ENCODE measurements at regions not wholly inside any gene's neighbourhood (a gene's known extent, or its start where the extent isn't known, plus 50 kb on each side); places are given as distances from the start of the nearest gene placed in this dataset.
"Not testable (repeated sequence)": the region's sequence is repeated elsewhere in the genome, so short reads cannot be mapped to it uniquely, and the experiment has no call there.

DNA sequence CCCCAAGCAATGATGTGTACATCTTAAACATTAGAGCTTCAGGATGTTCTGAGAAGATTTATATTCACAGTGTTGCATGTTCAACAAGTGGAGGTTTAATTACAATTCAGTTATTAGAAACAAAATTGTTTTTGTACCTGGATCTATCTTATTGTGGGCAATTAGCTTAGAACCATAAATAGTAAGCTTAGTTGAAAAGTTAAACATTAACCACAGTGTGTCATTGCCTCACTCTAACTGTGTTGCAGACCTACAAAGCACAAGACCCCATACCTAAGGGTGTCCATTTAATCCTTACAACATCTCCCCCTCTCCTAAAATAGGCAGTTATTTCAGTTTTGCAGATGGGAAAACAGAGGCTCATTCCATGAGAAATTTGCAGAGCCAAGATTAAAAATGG lies 632.0 kb upstream of the SOX9 start:
- no peaks in the 10 kb centered on the region for H3K27me3 Mint-ChIP-seq (ENCODE audit: low read depth)
- intact Hi-C loops (cut with micrococcal nuclease): no loop called here
- no peaks in the 10 kb centered on the region for H3K36me3 Mint-ChIP-seq (ENCODE audit: low read depth)
- no peak overlapping the region for H3K4me3 Mint-ChIP-seq
- no peak overlapping the region for H3K27ac Mint-ChIP-seq
- H3K4me1 Mint-ChIP-seq (ENCODE audit: low read depth): no peaks in the 10 kb centered on the region
- peaks cover 2% of the 10 kb centered on the region for H3K9me3 Mint-ChIP-seq
- CTCF ChIA-PET: no interaction called here
- DNase-seq: no peak

DNA sequence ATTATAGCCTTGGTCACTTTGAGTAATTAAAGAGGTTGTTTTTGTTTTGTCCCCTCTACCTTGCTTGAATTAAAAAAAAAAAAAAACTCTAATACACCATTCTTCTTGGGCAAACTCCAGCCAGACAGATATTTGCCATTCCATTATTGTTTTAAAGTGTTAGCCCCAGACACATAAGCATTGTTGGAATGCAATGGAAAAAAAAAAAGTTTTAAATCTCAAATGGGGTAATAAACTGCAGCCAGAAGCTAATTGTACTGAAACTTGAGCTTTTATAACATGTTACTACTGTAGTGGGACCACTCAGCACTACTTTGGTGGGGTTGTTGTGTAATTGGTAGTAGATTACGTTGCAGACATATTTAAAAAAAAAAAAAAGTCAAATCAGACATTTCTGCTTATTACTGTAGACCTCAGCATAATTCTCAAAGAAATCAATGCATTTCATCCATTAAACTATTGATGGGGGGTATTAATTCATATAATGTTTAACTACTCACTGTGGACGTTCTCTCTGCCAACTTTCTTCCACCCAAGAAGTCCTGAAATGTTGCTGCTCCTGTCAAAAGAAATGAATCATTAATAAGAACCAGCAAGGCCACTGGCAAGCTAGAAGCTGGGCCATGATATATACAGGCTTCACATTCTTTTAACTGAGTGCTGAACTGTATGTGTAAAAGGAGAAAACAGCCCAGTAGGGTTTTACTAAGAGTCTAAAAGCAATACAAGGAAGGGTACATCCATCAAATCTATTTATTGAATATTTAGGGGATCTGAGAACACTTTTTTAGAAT lies 626.6 kb upstream of the SOX9 start:
- CTCF ChIA-PET: interaction anchor here (0.5 kb wide), 1 partner anchor 856 kb away, joined by 3 read pairs; no protein-coding TSS in a partner anchor
- no peaks in the 10 kb centered on the region for H3K27me3 Mint-ChIP-seq (ENCODE audit: low read depth)
- intact Hi-C loops (cut with micrococcal nuclease): no loop called here
- peaks cover 2% of the 10 kb centered on the region for H3K9me3 Mint-ChIP-seq
- H3K36me3 Mint-ChIP-seq (ENCODE audit: low read depth): no peaks in the 10 kb centered on the region
- H3K4me3 Mint-ChIP-seq: no peak overlapping the region
- no peak overlapping the region for H3K27ac Mint-ChIP-seq
- no peaks in the 10 kb centered on the region for H3K4me1 Mint-ChIP-seq (ENCODE audit: low read depth)
- DNase-seq: no peak

DNA sequence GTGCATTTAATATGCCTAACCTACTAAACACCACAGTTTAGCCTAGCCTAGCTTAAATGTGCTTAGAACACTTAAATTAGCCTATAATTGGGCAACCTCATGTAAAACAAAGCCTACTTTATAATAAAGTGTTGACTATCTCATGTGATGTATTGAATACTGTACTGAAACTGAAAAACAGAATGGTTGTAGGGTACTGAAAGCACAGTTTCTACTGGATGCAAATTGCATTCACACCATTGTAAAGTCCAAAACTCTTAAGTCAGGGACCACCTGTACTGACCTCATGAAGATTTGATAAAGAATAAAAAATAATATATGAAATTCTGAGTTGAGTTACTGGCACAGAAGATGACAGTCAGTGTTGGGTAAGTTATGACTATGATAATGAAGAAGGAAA lies 625.4 kb upstream of the SOX9 start:
- Mint-ChIP-seq H3K36me3 (ENCODE audit: low read depth) (no peaks in the 10 kb centered on the region), H3K9me3 (peaks cover 5% of the 10 kb centered on the region), H3K27ac (no peak overlapping the region), H3K4me1 (ENCODE audit: low read depth) (no peaks in the 10 kb centered on the region), H3K4me3 (no peak overlapping the region), H3K27me3 (ENCODE audit: low read depth) (no peaks in the 10 kb centered on the region)
- intact Hi-C loops (cut with micrococcal nuclease): no loop called here
- CTCF ChIA-PET: no interaction called here
- DNase-seq: no peak

DNA sequence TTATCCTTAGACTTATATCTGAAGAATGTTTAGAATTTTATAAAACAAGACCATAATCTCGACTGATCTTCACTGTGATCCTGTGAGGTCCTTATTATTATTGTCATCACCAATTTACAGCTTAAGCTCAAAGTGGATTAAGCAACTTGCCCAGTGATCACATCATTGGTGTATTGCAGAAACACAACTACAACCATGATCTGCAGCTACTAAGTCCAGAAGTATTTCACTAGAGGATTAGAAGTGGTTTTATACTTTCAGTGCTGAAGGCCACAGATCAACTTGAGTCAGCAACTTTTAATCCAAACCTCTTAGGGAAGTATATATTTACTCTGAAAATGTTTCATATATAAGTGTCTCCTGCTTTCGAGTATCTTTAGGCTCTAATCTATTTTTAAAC lies 624.3 kb upstream of the SOX9 start:
- Mint-ChIP-seq H3K9me3 (peaks cover 5% of the 10 kb centered on the region), H3K27ac (no peak overlapping the region), H3K4me1 (ENCODE audit: low read depth) (no peaks in the 10 kb centered on the region), H3K4me3 (no peak overlapping the region), H3K27me3 (ENCODE audit: low read depth) (no peaks in the 10 kb centered on the region), H3K36me3 (ENCODE audit: low read depth) (no peaks in the 10 kb centered on the region)
- CTCF ChIA-PET: no interaction called here
- no peak for DNase-seq
- intact Hi-C loops (cut with micrococcal nuclease): no loop called here

DNA sequence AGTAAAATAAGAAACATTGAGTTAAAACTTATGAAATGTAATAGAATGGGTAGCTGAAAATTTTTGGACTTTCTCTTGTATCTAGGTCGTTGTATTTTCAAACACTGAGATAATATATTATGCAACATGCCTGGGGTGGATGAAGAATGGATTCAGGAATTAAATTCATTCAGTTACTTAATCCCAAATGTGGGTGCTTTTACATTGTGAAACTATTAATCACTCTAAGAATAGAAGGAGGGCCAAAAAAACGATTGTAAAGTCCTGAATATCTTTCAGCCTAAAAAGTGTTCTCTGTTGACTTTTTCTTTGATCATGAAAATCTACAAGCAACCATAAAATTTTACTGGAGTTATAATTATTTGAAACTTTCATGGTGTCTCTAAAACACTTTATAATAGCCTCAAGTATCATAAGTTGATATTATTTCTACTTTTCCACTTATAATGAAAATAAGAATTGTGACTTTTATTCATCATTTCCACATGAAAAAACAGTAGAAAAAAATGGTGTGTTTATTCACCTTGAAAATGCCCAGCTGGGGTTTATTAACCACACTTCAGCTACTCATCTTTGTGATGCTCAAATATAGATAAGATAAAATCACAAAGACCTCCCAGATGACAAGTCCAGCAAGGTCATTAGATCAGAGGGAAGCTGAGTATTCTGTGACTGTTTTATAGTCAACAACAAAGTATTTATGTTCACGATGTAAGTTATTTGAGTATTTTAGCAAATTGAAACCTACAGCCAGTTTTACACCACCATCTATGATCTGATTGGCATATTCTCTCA lies 619.9 kb upstream of the SOX9 start:
- Mint-ChIP-seq H3K27ac (no peak overlapping the region), H3K4me3 (no peak overlapping the region), H3K9me3 (peaks cover 3% of the 10 kb centered on the region), H3K4me1 (ENCODE audit: low read depth) (no peaks in the 10 kb centered on the region), H3K36me3 (ENCODE audit: low read depth) (no peaks in the 10 kb centered on the region), H3K27me3 (ENCODE audit: low read depth) (no peaks in the 10 kb centered on the region)
- no peak for DNase-seq
- CTCF ChIA-PET: no interaction called here
- intact Hi-C loops (cut with micrococcal nuclease): no loop called here

DNA sequence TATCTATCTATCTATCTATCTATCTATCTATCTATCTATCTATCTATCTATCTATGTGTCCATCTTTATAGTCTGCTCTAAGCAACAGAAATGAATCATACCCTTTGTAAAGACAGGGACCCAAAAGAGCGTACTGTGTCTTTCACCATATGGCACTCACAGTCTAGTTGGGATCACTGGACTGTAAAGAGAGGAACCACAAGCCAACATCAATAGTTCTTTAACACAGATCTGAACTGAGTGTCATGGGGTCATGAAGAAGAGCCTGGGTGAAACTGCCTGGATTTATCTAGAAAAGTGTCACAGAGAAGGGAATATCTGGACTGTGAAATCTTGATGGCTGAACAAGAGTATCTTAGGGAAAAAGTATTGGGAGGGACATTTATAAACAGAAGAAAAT lies 619.1 kb upstream of the SOX9 start:
- H3K4me3 Mint-ChIP-seq: no peak overlapping the region
- no peaks in the 10 kb centered on the region for H3K27me3 Mint-ChIP-seq (ENCODE audit: low read depth)
- no peak overlapping the region for H3K27ac Mint-ChIP-seq
- no peak for DNase-seq
- no peaks in the 10 kb centered on the region for H3K36me3 Mint-ChIP-seq (ENCODE audit: low read depth)
- H3K9me3 Mint-ChIP-seq: peaks cover 3% of the 10 kb centered on the region
- H3K4me1 Mint-ChIP-seq (ENCODE audit: low read depth): no peaks in the 10 kb centered on the region
- intact Hi-C loops (cut with micrococcal nuclease): no loop called here
- CTCF ChIA-PET: no interaction called here

DNA sequence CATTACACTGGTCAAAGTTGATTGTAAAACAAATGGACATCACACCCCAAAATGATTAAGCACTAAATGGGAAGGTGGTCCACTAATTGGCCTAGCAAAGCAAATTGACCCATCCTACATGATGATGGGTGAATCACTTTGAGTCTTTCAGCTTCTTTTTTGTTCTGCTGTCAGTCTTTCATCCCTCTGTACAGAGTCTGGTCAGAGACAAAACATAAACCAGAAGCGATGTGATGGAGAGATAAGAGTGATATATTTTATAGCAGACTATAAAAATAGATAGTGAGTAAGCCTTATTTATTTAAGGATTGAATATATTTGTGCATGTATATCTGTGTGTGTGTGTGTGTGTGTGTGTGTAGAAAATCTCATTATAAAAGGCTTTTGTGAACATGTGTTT lies 618.4 kb upstream of the SOX9 start:
- Mint-ChIP-seq H3K36me3 (ENCODE audit: low read depth) (no peaks in the 10 kb centered on the region), H3K9me3 (peaks cover 3% of the 10 kb centered on the region), H3K4me3 (no peak overlapping the region), H3K27ac (no peak overlapping the region), H3K4me1 (ENCODE audit: low read depth) (no peaks in the 10 kb centered on the region), H3K27me3 (ENCODE audit: low read depth) (no peaks in the 10 kb centered on the region)
- CTCF ChIA-PET: no interaction called here
- no peak for DNase-seq
- intact Hi-C loops (cut with micrococcal nuclease): no loop called here

DNA sequence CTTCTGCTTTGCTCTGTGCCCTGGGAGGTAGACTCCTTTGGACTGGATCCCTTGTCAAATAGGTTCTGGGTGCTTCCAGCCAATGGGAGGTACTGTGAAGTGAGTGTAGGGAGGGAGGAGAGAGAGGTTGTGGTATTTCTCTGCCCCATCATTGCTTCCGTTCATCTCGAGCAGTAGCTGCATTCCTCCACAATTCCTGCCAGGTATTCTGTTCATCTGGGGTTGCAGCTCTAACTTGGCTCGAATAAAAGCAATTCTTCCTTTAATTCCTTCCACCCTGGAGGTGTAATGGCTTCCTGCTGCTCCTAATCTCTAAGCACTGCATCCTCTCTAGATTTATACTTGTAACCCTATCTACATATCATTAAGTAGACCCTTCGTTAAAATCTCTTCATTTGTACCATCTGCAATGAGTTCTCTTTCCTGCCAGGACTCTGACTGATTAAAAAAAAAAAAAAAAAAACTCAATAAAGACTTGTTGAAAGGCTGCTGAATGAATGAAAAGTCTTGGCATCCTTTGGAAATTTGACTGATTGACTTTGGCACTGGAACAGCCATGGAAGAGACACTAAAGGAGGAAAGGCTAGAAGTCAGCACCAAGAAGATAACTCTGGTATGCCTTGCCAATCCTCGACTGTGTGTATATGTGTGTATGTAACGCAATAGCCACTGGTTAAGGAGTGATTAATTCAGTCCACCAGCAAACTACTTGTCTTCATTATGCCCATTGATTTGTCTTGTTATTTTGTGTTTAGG lies 616.9 kb upstream of the SOX9 start:
- H3K4me1 Mint-ChIP-seq (ENCODE audit: low read depth): no peaks in the 10 kb centered on the region
- intact Hi-C loops (cut with micrococcal nuclease): no loop called here
- no peak for DNase-seq
- H3K36me3 Mint-ChIP-seq (ENCODE audit: low read depth): no peaks in the 10 kb centered on the region
- CTCF ChIA-PET: no interaction called here
- peaks cover 3% of the 10 kb centered on the region for H3K9me3 Mint-ChIP-seq
- H3K4me3 Mint-ChIP-seq: no peak overlapping the region
- no peaks in the 10 kb centered on the region for H3K27me3 Mint-ChIP-seq (ENCODE audit: low read depth)
- no peak overlapping the region for H3K27ac Mint-ChIP-seq

DNA sequence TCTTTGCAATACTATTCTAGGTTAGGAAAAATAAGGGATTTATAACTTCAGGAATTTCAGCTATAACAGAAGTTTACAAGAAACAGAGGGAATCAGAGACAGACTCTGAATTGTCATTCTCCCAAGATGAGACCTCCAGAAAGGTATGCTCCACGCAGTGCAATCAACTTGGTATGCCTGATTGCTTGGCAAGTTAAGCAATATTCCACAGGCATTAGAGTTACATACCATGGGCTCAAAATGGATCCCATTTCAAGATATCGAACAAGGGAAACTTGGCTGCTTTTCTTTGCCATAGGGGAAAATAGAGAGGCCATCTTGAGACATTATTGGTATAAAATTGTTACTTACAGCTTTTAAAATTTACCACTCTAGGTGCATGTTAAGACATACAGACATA lies 615.6 kb upstream of the SOX9 start:
- Mint-ChIP-seq H3K4me1 (ENCODE audit: low read depth) (no peaks in the 10 kb centered on the region), H3K9me3 (no peaks in the 10 kb centered on the region), H3K27me3 (ENCODE audit: low read depth) (no peaks in the 10 kb centered on the region), H3K4me3 (no peak overlapping the region), H3K36me3 (ENCODE audit: low read depth) (no peaks in the 10 kb centered on the region), H3K27ac (no peak overlapping the region)
- DNase-seq: no peak
- intact Hi-C loops (cut with micrococcal nuclease): no loop called here
- CTCF ChIA-PET: interaction anchor here (0.7 kb wide), 1 partner anchor 1323 kb away, joined by 3 read pairs; no protein-coding TSS in a partner anchor

DNA sequence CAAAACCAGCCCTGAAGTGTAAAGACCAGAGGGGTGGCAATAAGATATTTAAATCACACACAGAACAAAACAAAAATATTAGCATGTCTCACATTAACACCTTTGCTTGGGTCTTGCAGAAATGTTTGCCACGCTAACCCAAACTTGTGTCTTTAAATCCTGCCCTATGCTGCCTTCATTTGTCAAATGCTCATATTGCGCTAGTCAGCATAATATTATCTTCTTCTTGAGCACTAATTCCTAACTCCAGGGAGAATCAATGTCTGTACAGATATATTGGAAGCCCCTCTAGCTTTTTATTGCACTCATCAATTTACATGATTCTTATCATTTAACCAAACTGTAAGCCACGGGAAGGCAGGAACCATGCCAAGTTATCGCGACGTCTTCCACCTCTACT lies 614.8 kb upstream of the SOX9 start:
- Mint-ChIP-seq H3K27me3 (ENCODE audit: low read depth) (no peaks in the 10 kb centered on the region), H3K9me3 (no peaks in the 10 kb centered on the region), H3K27ac (no peak overlapping the region), H3K36me3 (ENCODE audit: low read depth) (no peaks in the 10 kb centered on the region), H3K4me3 (no peak overlapping the region), H3K4me1 (ENCODE audit: low read depth) (no peaks in the 10 kb centered on the region)
- CTCF ChIA-PET: no interaction called here
- DNase-seq: no peak
- intact Hi-C loops (cut with micrococcal nuclease): no loop called here

DNA sequence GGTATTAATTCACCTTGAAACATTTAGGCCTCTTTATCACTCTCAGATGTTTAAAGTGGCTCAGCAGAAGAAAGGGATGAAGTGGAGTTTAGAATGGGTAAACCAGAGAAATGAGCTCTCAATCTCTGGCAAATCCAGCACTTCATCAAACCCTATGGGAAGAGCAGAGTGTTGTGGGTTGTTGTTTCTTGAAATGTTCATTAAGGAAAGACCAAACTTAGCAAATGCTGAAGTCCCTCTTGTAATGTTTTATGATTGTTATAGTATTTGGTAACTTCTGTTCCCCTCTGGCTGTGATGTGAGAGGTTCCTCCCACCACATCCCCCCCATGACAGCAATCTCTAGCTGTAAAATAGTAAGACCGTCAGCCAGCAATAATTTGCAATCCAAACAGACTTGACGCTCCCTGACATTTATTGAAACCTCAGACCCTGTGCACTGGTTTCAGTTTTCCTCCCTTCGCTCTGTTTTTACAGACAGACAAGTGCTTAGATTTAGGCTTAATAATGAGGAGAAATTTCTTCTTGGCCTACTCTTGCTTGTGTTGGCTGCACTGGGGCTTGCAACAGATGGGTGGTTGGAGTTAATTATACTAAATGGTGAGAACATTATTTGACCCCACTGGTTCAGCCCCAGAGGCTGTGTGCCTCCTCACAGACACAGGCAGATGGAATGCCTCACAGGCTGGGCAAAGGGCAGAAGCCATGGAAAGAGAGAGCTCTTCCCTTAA lies 609.4 kb upstream of the SOX9 start:
- no peak overlapping the region for H3K4me3 Mint-ChIP-seq
- H3K9me3 Mint-ChIP-seq: peaks cover 2% of the 10 kb centered on the region
- no peak for DNase-seq
- H3K4me1 Mint-ChIP-seq (ENCODE audit: low read depth): no peaks in the 10 kb centered on the region
- no peak overlapping the region for H3K27ac Mint-ChIP-seq
- CTCF ChIA-PET: interaction anchor here (0.6 kb wide), 1 partner anchor 488 kb away, joined by 3 read pairs; no protein-coding TSS in a partner anchor
- no peaks in the 10 kb centered on the region for H3K36me3 Mint-ChIP-seq (ENCODE audit: low read depth)
- intact Hi-C loops (cut with micrococcal nuclease): no loop called here
- H3K27me3 Mint-ChIP-seq (ENCODE audit: low read depth): no peaks in the 10 kb centered on the region

DNA sequence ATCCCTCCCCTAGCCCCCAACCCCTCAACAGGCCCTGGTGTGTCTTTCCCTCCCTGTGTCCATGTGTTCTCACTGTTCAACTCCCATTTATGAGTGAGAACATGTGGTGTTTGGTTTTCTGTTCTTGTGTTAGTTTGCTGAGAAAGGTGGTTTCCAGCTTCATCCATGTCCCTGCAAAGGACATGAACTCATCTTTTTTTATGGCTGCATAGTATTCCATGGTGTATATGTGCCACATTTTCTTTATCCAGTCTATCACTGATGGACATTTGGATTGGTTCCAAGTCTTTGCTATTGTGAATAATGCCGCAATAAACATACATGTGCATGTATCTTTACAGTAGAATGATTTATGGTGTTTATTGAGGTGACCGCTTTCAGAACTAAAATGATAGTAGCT lies 607.1 kb upstream of the SOX9 start:
- H3K9me3 Mint-ChIP-seq; H3K27ac Mint-ChIP-seq; DNase-seq; intact Hi-C loops (cut with micrococcal nuclease); H3K4me1 Mint-ChIP-seq (ENCODE audit: low read depth); H3K27me3 Mint-ChIP-seq (ENCODE audit: low read depth); CTCF ChIA-PET; H3K36me3 Mint-ChIP-seq (ENCODE audit: low read depth); H3K4me3 Mint-ChIP-seq: not testable (repeated sequence)

Measured in activated naive CD4-positive, alpha-beta T cell treated with anti-CD3 and anti-CD28 coated beads for 36 hours (primary cell).